NCI-H2196 treated with DMSO at 0.1 percent for 48 hours (cell line): ENCODE measurements at regions not wholly inside any gene's neighbourhood (a gene's known extent, or its start where the extent isn't known, plus 50 kb on each side); places are given as distances from the start of the nearest gene placed in this dataset.

ENCODE experiments used
- DNase-seq: peaks from one replicate; lab custom pipeline; 2025; ENCODE audit not compliant: unreplicated experiment; lab: John Stamatoyannopoulos, UW

DNA sequence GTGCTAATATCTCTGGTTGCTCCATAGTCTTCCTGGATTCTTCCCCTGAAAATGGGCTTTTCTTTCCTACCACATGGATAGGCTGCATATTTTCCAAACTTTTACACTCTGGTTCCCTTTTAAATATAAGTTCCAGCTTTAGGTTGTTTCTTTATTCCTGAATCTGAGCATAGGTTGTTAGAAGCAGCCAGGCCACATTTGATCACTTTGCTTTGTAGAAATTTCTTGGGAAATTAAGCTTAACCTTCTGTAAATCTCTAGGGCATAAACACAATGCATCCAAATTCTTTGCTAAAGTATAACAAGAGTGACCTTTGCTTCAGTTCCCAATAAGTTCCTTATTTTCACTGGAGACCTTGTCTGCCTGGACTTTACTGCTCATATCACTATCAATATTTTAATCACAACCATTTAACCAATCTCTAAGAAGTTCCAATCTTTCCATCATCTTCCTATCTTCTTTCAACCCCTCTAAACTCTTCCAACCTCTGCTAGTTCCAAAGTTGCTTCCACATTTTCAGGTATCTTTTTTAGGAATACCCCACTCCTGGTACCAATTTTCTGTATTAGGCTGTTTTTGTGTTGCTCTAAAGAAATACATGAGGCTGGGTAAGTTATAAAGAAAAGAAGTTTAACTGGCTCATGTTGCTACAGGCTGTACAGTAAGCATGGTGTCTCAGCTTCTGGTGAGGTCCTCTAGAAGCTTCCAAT lies 389.6 kb upstream of the HS6ST1 start:
- DNase-seq, result no peak

DNA sequence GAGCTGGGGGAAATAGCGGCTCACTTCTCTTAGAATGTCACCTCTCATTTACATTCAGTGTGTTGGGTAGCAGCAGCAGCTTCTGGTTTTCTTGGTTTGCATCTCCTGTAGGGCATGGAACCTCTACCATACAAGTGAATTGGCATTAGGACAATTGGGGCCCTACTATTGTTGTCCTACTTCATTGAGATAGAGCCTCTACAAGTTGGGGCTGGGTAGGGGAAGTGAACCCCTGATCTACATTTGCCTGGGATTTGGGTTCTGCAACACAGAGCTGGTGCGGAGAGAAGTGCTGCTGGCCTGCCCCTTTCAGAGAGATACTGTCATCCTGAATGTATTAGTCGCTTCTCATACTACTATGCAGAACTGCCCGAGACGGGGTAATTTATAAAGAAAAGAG lies 391.6 kb upstream of the HS6ST1 start:
- DNase-seq, result no peak

DNA sequence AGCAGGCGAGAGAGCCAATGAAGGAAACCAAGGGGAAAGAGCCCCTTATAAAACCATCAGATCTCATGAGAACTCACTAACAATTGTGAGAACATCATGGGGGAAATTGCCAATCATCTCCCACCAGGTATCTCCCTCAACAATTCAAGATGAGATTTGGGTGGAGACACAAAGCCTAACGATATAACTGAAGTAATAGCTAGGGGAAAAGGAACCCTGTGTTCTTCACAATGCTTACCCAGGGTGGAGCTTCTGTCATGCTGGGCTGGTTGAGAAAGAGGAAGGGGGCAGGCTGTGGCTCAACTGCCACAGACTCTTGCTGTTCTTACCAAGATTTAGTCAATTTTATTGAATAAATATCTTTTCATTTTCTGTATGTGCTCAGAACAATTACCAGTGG lies 392.1 kb upstream of the HS6ST1 start:
- DNase-seq, result no peak

DNA sequence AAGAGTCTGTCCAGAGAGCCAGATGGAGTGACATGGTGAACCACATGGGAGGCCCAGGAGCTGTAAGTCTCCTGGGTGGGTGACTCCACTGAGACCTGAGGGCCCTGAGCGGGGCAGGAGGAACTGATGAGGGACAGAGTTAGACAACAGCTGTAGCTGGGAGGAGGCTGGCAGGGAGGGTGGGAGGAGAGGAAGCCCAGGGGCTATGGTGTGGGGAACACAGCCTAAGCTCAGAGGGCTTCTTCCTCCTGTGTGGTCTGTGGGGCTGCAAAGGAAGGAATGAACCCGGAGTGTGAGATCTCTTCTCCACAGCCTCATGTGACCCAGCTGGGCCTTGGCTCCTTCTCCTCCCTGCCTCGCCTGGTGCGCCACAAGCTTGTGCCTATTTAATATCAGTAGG lies 395.6 kb upstream of the HS6ST1 start:
- DNase-seq, result no peak

DNA sequence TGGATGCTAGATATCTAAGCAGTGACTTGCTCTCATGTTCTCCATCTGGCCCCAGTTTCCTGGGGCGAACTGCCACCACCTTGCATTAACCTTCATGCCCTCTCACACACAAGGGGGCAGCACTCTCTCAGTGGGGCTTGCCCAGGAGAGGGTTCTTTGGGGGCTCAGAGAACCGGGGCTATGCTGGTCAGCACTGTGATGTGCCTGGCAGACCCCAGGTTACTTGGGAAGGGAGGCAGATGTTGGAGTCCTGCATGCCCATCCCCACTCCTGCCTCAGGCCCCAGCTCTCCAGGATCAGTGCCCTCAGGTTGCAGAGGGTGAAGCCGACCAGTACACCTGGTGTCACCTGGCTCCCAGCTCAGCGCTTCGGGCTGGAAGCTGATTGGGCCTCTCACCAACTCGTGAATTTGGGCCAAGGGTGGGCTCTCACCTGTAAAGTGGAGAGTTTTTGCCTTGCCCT lies 396.2 kb upstream of the HS6ST1 start:
- no peak for DNase-seq

DNA sequence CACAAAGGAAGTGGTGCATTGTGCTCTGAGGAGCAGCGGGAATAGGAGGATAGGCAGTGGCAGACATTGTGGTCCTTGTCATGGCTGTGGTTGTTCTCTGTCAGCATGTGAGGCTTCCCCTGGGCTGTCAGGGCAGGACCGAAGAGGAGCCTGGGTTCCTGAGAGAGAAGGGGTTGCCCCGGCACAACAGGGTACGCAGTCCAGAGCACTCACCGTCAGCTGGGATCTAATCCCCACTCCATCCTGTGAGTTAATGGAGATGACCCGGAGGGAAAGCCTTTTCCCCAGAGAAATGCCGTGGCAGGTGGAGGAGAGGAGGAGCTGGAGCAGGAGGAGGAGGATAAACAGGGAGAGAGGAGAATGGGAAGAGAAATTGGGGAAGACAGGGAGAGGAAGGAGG lies 396.7 kb upstream of the HS6ST1 start:
- DNase-seq, result no peak

DNA sequence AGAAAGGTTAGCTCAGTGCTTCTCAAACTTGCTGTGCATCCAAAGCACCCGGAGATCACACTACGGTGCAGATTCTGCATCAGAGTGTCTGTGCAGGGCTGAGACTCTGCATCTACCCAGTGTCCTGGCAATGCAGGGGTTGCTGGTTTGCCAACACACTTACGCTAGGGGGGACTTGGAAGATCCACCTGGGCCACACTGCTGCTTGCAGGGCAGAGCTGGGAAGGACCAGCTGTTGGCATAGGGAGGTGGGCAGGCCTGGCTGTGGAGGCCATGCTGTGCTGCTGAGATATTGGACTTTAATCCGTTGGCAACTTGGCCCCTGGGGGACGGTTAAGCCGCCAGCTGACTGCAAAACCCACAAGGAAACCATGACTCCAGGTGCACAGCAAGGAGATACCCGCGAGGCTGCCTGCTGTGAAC lies 397.6 kb upstream of the HS6ST1 start:
- DNase-seq, result no peak

DNA sequence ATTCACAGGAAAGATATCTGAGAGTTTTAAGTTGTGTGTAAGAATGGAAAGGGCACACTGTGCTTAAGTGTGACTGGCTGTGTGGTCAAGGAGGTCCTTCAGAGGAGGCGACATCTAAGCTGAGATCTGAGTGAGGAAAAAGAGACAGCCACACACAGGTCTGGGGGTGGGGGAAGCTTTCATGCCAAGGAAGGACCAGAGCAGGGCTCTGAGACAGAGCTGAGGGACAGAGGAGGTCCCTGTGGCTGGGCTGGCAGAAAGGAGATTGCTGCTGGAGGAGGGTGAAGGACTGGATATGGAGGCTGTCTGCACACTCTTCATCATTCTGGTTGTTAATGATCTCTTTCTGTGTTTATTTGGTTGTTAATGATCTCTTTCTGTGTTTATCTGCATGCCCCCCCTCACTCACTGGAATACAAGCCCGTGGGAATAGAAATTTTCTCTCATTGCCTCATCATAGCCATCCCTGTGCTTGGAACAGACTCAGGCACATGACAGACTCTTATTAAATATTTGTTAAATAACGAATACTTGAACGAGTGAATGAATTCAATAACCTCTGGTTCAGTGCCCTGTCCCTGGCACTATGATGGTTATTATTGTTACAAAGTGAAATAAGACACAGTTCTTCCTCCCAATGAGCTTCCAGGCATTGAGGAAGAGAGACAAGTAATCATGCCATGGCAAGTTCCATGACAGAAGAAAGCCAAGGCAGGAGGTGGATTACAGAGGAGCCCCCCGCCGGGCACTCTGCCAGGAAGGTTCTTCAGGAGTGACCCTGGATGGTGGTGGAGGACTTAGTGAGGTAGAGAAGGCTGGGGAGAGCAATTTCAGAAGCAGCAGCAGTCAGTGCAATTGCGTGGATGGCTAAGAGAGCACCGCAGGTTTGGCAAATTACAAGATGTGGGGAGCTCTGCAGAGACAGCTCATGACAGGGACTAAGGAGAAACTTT lies 399.4 kb upstream of the HS6ST1 start:
- no peak for DNase-seq

DNA sequence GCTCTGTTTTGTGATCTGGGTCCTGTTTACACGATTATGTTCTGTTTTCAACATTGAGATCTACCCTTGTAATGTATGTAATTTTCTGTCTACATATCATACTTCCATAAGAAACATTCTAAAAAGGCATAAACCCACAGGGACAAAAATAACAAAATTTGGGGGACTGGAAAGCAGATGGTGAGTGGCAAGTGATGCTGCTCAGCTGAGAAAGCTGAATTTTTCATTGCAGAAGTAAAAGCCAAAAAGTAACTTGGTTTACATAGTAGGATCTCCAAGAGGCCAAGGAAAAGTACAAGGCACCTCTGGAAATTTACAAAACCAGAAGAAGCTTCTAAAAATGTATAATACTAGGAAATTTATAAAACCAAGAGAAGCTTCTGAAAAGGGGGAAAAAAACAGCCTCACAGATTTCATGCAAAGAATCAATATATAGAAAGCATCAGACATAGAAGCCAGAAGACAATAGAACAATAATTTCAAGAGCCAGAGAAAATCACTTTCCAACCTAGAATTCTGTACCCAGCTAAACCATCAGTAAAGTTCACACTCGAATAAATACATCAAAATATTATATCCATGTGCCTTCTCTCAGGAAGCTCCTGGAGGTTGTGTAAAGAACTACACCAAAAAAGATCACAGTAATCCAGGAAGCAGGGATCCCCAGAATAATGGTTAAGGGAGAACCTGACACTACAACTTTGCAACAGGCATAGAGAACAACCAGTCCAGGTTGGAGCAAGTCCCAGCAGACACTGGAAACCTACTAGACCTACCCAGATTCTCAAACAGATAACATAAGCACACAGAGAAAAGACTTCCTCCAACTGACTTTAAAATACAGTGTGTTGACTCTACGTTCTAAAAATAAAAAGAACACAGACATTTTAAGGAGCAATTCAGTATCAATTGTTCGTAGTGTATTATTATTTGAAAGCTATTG lies 401.7 kb upstream of the HS6ST1 start:
- DNase-seq, result no peak

DNA sequence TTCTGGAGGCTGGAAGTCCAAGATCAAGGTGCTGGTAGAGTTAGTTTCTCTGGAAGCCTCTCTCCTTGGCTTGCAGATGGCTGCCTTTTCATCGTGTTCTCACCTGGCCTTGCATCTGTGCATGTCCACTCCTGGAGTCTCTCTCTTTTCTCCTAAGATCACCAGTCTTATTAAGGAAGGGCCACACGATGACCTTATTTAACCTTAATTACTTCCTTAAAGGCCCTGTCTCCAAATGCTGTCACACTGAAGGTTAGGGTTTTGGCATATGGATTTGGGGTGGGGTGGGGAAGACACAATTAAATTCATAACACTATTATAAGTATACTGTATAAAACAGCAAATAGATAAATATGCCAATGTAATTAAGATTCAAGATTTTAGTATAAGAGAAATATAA lies 402.4 kb upstream of the HS6ST1 start:
- no peak for DNase-seq

DNA sequence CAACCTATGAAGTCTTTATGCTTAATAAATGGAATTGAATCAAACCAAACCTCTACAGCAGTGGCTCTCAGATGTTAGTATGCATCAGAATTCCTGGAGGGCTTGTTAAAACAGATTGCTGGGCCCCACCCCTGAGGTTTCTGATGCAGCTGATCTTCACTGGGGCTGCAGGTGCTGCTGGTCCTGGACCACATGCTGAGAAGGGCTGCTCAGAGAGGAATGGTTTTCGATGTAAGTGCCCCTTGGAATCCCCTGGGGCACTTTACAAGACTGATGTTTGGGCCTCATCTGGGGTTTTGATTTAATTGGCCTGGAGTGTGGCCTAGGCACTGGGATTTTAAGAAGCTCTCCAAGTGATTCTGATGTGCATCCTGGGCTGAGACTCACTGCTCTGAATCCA lies 403.8 kb upstream of the HS6ST1 start:
- DNase-seq, result no peak

DNA sequence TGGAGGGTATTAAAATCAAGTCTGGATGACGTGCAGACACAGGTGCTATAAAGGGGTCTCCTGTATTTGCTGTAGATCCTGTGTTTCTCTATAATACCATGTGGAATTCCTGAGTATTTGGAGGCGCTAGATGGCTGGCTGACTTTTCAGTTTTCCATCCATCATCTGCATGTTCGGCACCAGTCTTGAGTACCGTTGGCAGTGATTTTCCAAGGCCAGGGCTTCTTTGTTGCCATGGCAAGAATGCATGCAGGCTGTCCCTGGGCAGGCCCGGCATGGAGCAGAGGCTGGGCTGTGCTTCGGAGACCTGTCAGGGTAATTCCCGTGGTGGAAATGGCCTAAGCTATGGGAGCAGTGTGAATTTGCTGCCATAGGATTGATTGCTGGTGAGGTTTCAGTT lies 405.9 kb upstream of the HS6ST1 start:
- DNase-seq, result no peak

DNA sequence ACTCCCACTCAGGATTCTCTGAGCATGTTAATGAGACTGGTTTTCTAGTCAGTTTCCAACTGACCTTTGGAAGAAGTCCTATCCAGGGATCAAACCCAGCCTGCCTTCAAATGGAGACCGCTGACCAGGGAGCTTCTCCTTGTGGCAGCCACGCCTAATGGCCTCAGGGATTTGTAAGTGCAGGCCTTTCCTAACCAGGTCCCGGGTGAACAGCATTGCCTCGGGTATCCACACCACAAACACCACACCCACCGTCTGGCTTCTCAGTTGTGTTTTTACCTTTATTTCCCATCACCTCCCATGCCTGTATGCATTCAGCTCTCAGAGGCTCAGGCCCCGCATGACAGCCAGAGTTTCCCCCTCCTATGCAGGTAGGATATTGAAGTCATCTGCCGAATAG lies 406.3 kb upstream of the HS6ST1 start:
- DNase-seq, result no peak

DNA sequence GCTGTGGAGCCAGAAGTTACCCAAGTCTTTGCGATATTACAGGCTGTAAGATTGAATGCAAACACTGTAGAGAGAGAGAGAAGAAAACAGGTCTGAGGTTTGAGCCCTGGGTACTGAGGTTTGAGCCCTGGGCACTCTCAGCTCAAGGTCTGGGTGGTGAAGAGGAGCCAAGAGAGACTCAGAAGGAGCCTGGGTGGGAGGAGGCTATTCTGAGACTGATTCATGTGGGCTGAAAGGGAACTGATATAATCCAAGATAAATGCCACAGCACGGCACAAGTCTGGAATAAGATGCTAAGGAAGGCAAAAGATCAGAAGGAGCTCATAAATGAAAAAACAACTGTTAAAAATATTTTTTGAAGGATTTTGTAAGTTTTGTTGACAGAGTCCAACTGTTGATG lies 407.6 kb upstream of the HS6ST1 start:
- DNase-seq, result no peak

DNA sequence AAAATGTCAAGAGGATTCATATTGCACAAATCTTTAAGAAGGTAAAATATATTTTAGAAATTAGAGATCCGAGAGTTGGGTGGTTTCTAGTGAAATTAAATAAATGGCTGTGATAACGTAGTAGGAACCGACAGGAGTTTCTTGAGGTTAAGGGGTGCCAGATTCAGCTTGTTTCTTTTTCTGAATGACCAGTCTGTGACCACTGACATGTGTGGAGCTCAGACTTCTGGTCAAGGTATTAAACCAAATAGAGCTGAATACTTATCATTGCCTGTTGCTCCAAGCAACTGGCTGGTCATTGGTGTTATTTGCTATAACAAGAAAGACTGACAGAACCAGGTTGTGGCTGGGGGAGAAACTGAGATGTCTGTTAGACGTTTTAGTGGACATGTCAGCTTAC lies 408.2 kb upstream of the HS6ST1 start:
- DNase-seq, result no peak

DNA sequence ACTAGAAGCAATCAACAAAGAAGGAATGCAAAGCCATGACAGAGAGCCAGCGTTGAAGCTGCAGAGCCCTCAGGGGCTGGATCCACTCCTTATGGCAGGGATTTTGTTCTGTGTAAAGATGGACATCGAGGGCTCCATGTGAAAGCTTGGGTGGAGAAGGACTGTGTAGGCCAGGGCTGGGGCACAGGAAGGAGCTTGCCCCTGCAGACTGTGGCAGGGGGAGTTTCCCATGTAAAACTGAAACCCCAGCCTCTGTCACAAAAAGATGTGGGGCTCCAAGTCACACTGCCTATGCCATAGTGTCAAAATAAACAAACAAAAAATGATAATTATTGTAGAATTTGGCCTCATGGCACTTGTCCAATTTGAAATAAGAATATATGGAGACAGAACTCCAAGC lies 408.7 kb upstream of the HS6ST1 start:
- no peak for DNase-seq

DNA sequence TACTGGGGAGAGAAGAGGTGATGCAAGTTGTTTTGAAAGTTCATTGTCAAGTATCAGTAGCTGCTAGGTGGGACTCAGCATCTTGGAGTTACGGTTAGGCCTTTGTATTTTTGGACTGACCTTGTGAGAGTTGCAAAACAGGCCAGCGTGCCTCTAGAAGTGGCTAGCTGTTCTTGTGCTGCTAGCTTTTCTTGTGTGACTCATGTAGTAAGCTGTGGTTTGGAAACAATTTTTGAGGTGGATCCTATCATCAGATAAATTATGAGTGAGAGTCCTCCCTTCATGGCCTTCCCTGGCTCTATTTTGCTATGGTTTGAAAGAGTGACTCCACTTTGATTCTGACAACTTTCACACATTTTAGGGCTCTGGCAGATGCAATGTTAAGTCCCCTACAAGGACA lies 409.2 kb upstream of the HS6ST1 start:
- no peak for DNase-seq

DNA sequence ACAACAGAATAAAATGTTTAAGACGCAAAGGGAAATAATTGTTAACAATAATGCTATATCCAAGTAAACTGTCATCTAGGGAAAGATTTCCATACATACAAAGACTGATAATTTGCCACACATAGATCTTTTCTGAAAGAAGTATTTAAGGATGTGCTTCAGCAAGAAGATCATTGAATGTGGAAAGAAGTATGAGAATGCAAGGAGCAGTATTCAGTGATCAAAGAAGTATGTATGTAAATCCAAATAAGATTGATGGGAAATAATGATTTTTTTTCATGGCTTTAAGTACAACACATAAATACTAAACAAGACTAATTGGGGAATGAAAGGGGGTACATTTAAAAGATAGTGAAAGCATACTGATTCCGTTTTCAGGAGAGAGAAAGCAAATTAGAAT lies 410.4 kb upstream of the HS6ST1 start:
- no peak for DNase-seq

DNA sequence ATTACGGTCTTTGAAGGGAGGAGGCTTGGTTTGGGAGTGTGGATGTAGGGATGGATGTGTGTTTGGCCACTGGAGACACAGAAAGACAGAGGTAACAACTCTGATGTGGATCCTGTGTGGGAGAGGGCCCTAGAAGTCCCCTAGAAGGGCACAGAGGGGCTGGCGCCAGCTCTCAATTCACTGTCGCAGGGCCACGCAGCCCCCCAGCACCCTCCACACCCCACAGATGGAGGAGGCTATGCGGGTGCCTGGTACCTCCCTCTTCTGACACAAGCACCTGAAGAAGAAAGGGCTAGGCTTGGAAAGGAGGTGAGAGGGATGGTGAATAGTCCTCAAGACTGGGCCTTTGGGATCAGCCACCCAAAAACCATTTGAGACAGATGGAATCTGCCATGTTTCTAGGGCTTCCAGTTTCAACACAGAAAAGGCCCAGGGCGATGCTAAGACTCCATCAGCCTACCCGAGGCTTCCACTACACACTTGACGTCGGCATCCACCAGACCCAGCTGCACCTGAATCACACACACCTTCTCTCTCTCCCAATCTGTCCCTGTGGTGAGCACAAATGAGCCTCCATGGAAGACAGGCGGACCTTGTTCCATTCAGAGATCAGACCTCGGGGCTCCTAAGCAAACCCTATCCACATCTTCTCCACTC lies 413.5 kb upstream of the HS6ST1 start:
- no peak for DNase-seq

DNA sequence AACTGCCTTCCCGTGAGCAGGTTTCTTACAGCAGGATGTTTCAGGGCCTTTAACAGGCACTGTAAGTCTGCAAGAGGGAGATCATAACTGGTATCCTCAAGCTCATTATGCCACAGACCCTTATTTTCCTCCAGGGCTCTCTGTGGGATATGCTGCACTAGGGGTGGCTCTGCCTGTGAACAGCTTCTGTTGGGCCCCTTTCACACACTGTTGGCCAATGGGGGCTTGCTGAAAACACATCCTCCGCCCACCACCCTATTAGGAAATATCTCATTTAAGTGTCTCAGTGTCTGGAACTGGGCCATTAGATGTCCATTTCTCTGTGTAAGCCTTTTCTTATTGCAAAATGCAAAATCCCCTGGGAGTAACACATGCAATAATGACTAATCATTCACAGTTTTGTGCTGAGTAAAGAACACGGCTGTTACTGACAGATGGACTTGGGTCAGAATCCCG lies 414.3 kb upstream of the HS6ST1 start:
- DNase-seq, result no peak

DNA sequence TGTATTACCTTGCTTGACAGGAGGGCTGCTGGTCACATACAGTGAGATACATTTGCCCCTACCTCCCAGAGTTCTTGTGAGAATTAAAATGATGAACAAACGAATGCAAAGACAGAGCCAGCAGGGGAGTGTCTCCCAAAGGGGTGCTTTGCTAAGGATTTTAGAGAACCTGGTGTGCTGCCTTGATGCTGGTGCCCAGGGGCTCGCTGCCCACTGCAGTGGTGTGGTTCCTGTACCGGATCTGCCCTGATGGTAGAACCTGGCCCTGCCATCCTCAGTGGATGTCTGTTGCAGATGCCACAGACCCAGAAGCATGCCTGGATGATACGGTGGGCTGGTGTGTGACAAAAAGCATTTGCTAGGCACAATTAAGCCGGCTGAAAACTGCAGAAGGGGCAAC lies 414.8 kb upstream of the HS6ST1 start:
- no peak for DNase-seq
